ENCODE measurements at regions not wholly inside any gene's neighbourhood (a gene's known extent, or its start where the extent isn't known, plus 50 kb on each side); places are given as distances from the start of the nearest gene placed in this dataset.

- peaks cover 9% of the 10 kb centered on the region for H3K27me3 Mint-ChIP-seq (ENCODE audit: low read depth)
- peaks cover 16 to 22% of the 10 kb centered on the region in 2 experiments for H3K4me1 Mint-ChIP-seq
- Histone ChIP-seq H3K79me2 (ENCODE audit: insufficient read depth, low read length) (no peaks in the 10 kb centered on the region), H3K4me2 (ENCODE audit: insufficient read depth, insufficient read length, low read length) (no peak overlapping the region), H4K20me1 (ENCODE audit: control insufficient read depth, insufficient read depth, insufficient read length) (no peaks in the 10 kb centered on the region), H3K14ac (ENCODE audit: insufficient read depth, low read length) (no peak overlapping the region), H3K9ac (ENCODE audit: extremely low read depth, insufficient read length, low read length) (no peak overlapping the region), H3K23ac (ENCODE audit: insufficient read length, low read depth, low read length) (no peak overlapping the region), H3T11ph (ENCODE audit: low read length) (no peak overlapping the region), H2BK120ac (ENCODE audit: low read depth, low read length, poor library complexity, severe bottlenecking) (no peak overlapping the region), H2BK15ac (ENCODE audit: low read depth, low read length) (no peak overlapping the region), H3K27ac (ENCODE audit: insufficient read length, low read depth, low read length) (no peak overlapping the region), H2BK20ac (ENCODE audit: low read depth, low read length, poor library complexity, severe bottlenecking) (no peak overlapping the region), H3K4ac (ENCODE audit: low read depth, low read length) (no peak overlapping the region), H2AK5ac (ENCODE audit: insufficient read length, low read length) (no peak overlapping the region), H3K56ac (ENCODE audit: insufficient read length, low read depth, low read length) (no peak overlapping the region), H3K18ac (ENCODE audit: insufficient read length, low read depth, low read length) (no peak overlapping the region), H3K79me1 (ENCODE audit: insufficient read depth, low read depth, low read length, poor library complexity, severe bottlenecking) (no peaks in the 10 kb centered on the region), H3K23me2 (ENCODE audit: insufficient read length, low read depth, low read length, poor library complexity, severe bottlenecking) (no peaks in the 10 kb centered on the region), H3K27me3 (ENCODE audit: insufficient read depth, low read length) (no peaks in the 10 kb centered on the region), H2BK5ac (ENCODE audit: insufficient read length, low read length) (no peak overlapping the region), H2AFZ (ENCODE audit: low read length) (no peak overlapping the region), H3K9me3 (ENCODE audit: control insufficient read depth, low read depth, low read length) (no peaks in the 10 kb centered on the region), H4K5ac (ENCODE audit: insufficient read length, low read depth, low read length) (no peak overlapping the region), H2BK12ac (ENCODE audit: insufficient read length, low read depth, low read length) (no peak overlapping the region), H4K8ac (replicated peaks; ENCODE audit: insufficient read length, low read depth, low read length) (no peak overlapping the region), H4K91ac (ENCODE audit: insufficient read length, low read depth, low read length) (no peak overlapping the region), H3K4me1 (ENCODE audit: insufficient read depth, low read length) (no peaks in the 10 kb centered on the region)
- peak overlapping the region in 1 of 3 experiments; percentile 10; a peak in 2 of 7 replicates for H3K27ac Mint-ChIP-seq
- no peaks in the 10 kb centered on the region; a peak in 1 of 5 replicates for H3K9me3 Mint-ChIP-seq
- H3K4me3 Mint-ChIP-seq, result no peak overlapping the region
- no CpG with 5 or more reads among the region's 8 CpGs for WGBS (ENCODE audit: extremely low coverage, insufficient read length, low lambda C conversion rate)
- DNase-seq, result no peak
- H3K36me3 Mint-ChIP-seq (ENCODE audit: insufficient read depth in 1 of 3, low read depth in 3 of 3), result no peaks in the 10 kb centered on the region
- no peak for TF ChIP-seq CTCF (conservative IDR thresholded peaks at IDR 0.05)
Observed at GRCh38 chr16:80045861-80046260, 445.3 kb upstream of the MAF start.

Data from H9 (cell line).